ENCODE measurements at regions not wholly inside any gene's neighbourhood (a gene's known extent, or its start where the extent isn't known, plus 50 kb on each side); places are given as distances from the start of the nearest gene placed in this dataset.

GRCh38 chr18:64882896-64883295 is 734.0 kb upstream of the LINC00305 start:
- Mint-ChIP-seq H3K36me3 (ENCODE audit: low read depth) (no peaks in the 10 kb centered on the region), H3K9me3 (ENCODE audit: low read depth) (peaks cover 7% of the 10 kb centered on the region), H3K27me3 (ENCODE audit: low read depth) (no peaks in the 10 kb centered on the region), H3K4me1 (ENCODE audit: low read depth) (no peaks in the 10 kb centered on the region), H3K27ac (ENCODE audit: unreplicated experiment) (no peak overlapping the region), H3K4me3 (ENCODE audit: unreplicated experiment) (no peak overlapping the region)
- no peak for DNase-seq (ENCODE audit: low spot score)
- TF ChIP-seq CTCF (IDR thresholded peaks at IDR 0.05): no peak

GRCh38 chr18:64876833-64877232 is 727.9 kb upstream of the LINC00305 start:
- no peaks in the 10 kb centered on the region for H3K36me3 Mint-ChIP-seq (ENCODE audit: low read depth)

GRCh38 chr18:64872710-64873458 is 724.0 kb upstream of the LINC00305 start:
- H3K27me3 Mint-ChIP-seq (ENCODE audit: low read depth): no peaks in the 10 kb centered on the region
- no peak for TF ChIP-seq CTCF (IDR thresholded peaks at IDR 0.05)
- no peak overlapping the region for H3K4me3 Mint-ChIP-seq (ENCODE audit: unreplicated experiment)
- no peaks in the 10 kb centered on the region for H3K36me3 Mint-ChIP-seq (ENCODE audit: low read depth)
- peaks cover 14% of the 10 kb centered on the region for H3K9me3 Mint-ChIP-seq (ENCODE audit: low read depth)
- no peaks in the 10 kb centered on the region for H3K4me1 Mint-ChIP-seq (ENCODE audit: low read depth)
- no peak overlapping the region for H3K27ac Mint-ChIP-seq (ENCODE audit: unreplicated experiment)
- no peak for DNase-seq (ENCODE audit: low spot score)

More at GRCh38 chr18:64876833-64877232, 727.9 kb upstream of the LINC00305 start:
- Mint-ChIP-seq H3K4me3 (ENCODE audit: unreplicated experiment) (no peak overlapping the region), H3K27ac (ENCODE audit: unreplicated experiment) (no peak overlapping the region), H3K9me3 (ENCODE audit: low read depth) (peaks cover 14% of the 10 kb centered on the region), H3K27me3 (ENCODE audit: low read depth) (no peaks in the 10 kb centered on the region), H3K4me1 (ENCODE audit: low read depth) (no peaks in the 10 kb centered on the region)
- no peak for DNase-seq (ENCODE audit: low spot score)
- TF ChIP-seq CTCF (IDR thresholded peaks at IDR 0.05): no peak

- no peak overlapping the region for H3K4me3 Mint-ChIP-seq (ENCODE audit: unreplicated experiment)
- H3K4me1 Mint-ChIP-seq (ENCODE audit: low read depth): no peaks in the 10 kb centered on the region
- H3K36me3 Mint-ChIP-seq (ENCODE audit: low read depth): no peaks in the 10 kb centered on the region
- no peak overlapping the region for H3K27ac Mint-ChIP-seq (ENCODE audit: unreplicated experiment)
- no peak for DNase-seq (ENCODE audit: low spot score)
- H3K27me3 Mint-ChIP-seq (ENCODE audit: low read depth): no peaks in the 10 kb centered on the region
- no peak for TF ChIP-seq CTCF (IDR thresholded peaks at IDR 0.05)
- H3K9me3 Mint-ChIP-seq (ENCODE audit: low read depth): peaks cover 3% of the 10 kb centered on the region
These were observed 705.2 kb upstream of the LINC00305 start for GRCh38 chr18:64854112-64854511.

GRCh38 chr18:64852281-64852680 is 703.4 kb upstream of the LINC00305 start:
- no peaks in the 10 kb centered on the region for H3K36me3 Mint-ChIP-seq (ENCODE audit: low read depth)
- no peaks in the 10 kb centered on the region for H3K27me3 Mint-ChIP-seq (ENCODE audit: low read depth)
- DNase-seq (ENCODE audit: low spot score): no peak
- peaks cover 4% of the 10 kb centered on the region for H3K9me3 Mint-ChIP-seq (ENCODE audit: low read depth)
- no peak overlapping the region for H3K27ac Mint-ChIP-seq (ENCODE audit: unreplicated experiment)
- H3K4me1 Mint-ChIP-seq (ENCODE audit: low read depth): no peaks in the 10 kb centered on the region
- TF ChIP-seq CTCF (IDR thresholded peaks at IDR 0.05): no peak
- H3K4me3 Mint-ChIP-seq (ENCODE audit: unreplicated experiment): no peak overlapping the region

Data from chondrocyte (in vitro differentiated cells).